PC-3 (cell line): ENCODE measurements at regions not wholly inside any gene's neighbourhood (a gene's known extent, or its start where the extent isn't known, plus 50 kb on each side); places are given as distances from the start of the nearest gene placed in this dataset.

Experiments used
- ATAC-seq: fragments of 200-7000 bp; cut with Tn5 transposase; 2 replicates; pipeline ENCODE4 v1.9.1; 2020; ENCODE audit warnings: mild to moderate bottlenecking, moderate library complexity
- BruUV-seq: library from RNA; stranded (reverse); fragments of 400-500 nt; replicated peaks from 2 replicates; lab custom pipeline; 2021; lab: Mats Ljungman, UMichigan
- CTCF ChIA-PET: fragments of 300-600 bp; sonication (Branson Sonifier 250); formaldehyde crosslinking; loops from one replicate; lab custom pipeline; 2022; ENCODE audit warnings: antibody characterized with exemption; lab: Charles Lee
- POLR2A ChIA-PET: fragments of 300-600 bp; sonication (Branson Sonifier 250); formaldehyde crosslinking; loops from one replicate; lab custom pipeline; 2022; ENCODE audit warnings: antibody characterized with exemption; ENCODE audit not compliant: unreplicated experiment; lab: Charles Lee
- DNase-seq: peaks from one replicate; pipeline ENCODE4 v3.0.0-alpha.2; 2015
- H2AFZ ChIP-seq: fragments of 300-600 bp; sonication (generic); 2 replicates; pipeline ENCODE4 v1.6.0; 2016; ENCODE audit warnings: antibody characterized with exemption, low read length
- H3F3A ChIP-seq: fragments of 300-600 bp; sonication (generic); one replicate; pipeline ENCODE4 v1.6.0; 2017; ENCODE audit warnings: antibody characterized with exemption, low read length, control low read depth, mild to moderate bottlenecking; ENCODE audit not compliant: unreplicated experiment
- H3K27ac ChIP-seq: fragments of 300-600 bp; sonication (generic); 2 replicates; pipeline ENCODE4 v1.5.1; 2016; ENCODE audit warnings: mild to moderate bottlenecking, low read length
- H3K27me3 ChIP-seq: fragments of 300-600 bp; sonication (generic); 2 replicates; pipeline ENCODE4 v1.6.1; 2016; ENCODE audit warnings: low read length, mixed read lengths
- H3K36me3 ChIP-seq: fragments of 300-600 bp; sonication (generic); 2 replicates; pipeline ENCODE4 v1.6.1; 2016; ENCODE audit warnings: low read depth, mixed run types, low read length, mixed read lengths
- H3K4me1 ChIP-seq: fragments of 300-600 bp; sonication (generic); 2 replicates; pipeline ENCODE4 v1.5.1; 2016; ENCODE audit warnings: low read length; ENCODE audit not compliant: insufficient read depth
- H3K4me2 ChIP-seq: fragments of 300-600 bp; sonication (generic); 2 replicates; pipeline ENCODE4 v1.6.0; 2016; ENCODE audit warnings: low read length
- H3K4me3 ChIP-seq: fragments of 300-600 bp; sonication (generic); 2 replicates; pipeline ENCODE4 v1.5.1; 2016; ENCODE audit warnings: mild to moderate bottlenecking, low read length, mixed read lengths
- H3K79me2 ChIP-seq: fragments of 300-600 bp; sonication (generic); 2 replicates; pipeline ENCODE4 v1.6.1; 2017; ENCODE audit warnings: low read length, mixed read lengths
- H3K9ac ChIP-seq: fragments of 300-600 bp; sonication (generic); 2 replicates; pipeline ENCODE4 v1.6.0; 2016; ENCODE audit warnings: mild to moderate bottlenecking, low read length
- H3K9me2 ChIP-seq: fragments of 300-600 bp; sonication (generic); replicated peaks from 2 replicates; pipeline ENCODE4 v1.6.1; 2016; ENCODE audit warnings: mixed run types, low read length, mixed read lengths
- H3K9me3 ChIP-seq: fragments of 300-600 bp; sonication (generic); 2 replicates; pipeline ENCODE4 v1.6.1; 2016; ENCODE audit warnings: low read length, mixed read lengths
- H4K20me1 ChIP-seq: fragments of 300-600 bp; sonication (generic); 2 replicates; pipeline ENCODE4 v1.6.1; 2016; ENCODE audit warnings: low read length, mixed read lengths
- CTCF ChIP-seq: fragments of 300-600 bp; sonication (generic); conservative IDR thresholded peaks from 2 replicates; pipeline ENCODE4 v1.5.1; 2017; ENCODE audit warnings: antibody characterized with exemption, low read depth, mild to moderate bottlenecking, low read length
- EZH2 ChIP-seq: fragments of 300-600 bp; sonication (generic); IDR thresholded peaks from one replicate; pipeline ENCODE4 v1.6.1; 2017; ENCODE audit warnings: antibody characterized with exemption, mild to moderate bottlenecking, low read length; ENCODE audit not compliant: unreplicated experiment
- EZH2phosphoT487 ChIP-seq: fragments of 300-600 bp; sonication (generic); IDR thresholded peaks from 2 replicates; pipeline ENCODE4 v1.6.1; 2018; ENCODE audit warnings: mild to moderate bottlenecking, antibody characterized with exemption, low read length, borderline replicate concordance
- intact Hi-C: fragments of 100-400 bp; cut with micrococcal nuclease; formaldehyde crosslinking; loops from 2 replicates; pipeline ENCODE4 v1.9.0; 2023

DNA sequence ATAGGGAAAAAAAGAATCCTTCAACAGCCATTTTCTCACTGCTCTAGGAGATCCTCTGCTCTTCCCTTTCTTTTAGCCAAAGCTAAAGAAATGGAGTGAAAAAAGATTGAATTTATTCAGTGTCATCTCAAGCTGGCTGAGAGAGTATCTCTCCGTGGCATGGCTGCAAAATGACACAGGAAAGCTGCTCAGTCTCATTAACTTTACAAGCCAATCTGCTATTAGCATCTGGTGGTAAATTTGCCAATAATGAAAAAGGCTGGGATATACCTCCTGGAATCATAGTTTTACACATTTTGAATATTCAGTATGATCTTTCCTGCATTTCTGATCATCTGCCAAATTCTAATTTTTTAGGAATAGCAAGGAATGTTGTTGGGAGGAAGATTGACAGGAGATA, 176.8 kb upstream of the CHRM3 start:
- Histone ChIP-seq H2AFZ (no peak overlapping the region), H3K79me2 (no peaks in the 10 kb centered on the region), H3K36me3 (no peaks in the 10 kb centered on the region), H3K9ac (no peak overlapping the region), H3K4me1 (no peaks in the 10 kb centered on the region), H4K20me1 (no peaks in the 10 kb centered on the region), H3K4me2 (no peak overlapping the region), H3K27me3 (no peaks in the 10 kb centered on the region), H3K4me3 (no peak overlapping the region), H3K9me2 (no peaks in the 10 kb centered on the region), H3K27ac (no peak overlapping the region), H3K9me3 (no peaks in the 10 kb centered on the region), H3F3A (no peaks in the 10 kb centered on the region)
- DNase-seq (no peak), ATAC-seq (no peak)
- POLR2A ChIA-PET, result no interaction called here
- TF ChIP-seq EZH2 (no peak), EZH2phosphoT487 (no peak), CTCF (no peak)
- CTCF ChIA-PET, result no interaction called here
- BruUV-seq, result no TSS peak
- intact Hi-C loops, result no loop called here

DNA sequence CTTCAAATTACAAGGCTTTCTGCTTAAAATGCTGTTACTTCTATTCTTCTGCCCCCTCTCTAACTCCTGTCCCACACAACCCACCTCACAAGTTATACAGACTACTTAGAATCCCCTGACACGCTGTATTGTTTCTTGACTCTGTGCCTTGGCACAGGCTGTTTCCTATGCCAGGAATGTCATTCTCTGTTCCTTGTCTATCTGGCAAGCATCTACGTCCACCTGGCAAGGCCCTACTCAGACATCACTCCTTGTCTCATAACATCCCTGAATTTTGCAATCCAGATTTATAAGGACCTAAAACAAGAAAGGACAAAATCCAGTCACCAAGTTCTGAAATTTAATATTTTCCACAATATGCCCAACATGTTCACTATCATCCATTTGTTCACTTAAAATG, 182.0 kb upstream of the CHRM3 start:
- TF ChIP-seq EZH2, result no peak
- H3K27me3 ChIP-seq, result no peaks in the 10 kb centered on the region
- H4K20me1 ChIP-seq, result no peaks in the 10 kb centered on the region
- ATAC-seq, result no peak
- no TSS peak for BruUV-seq
- no peaks in the 10 kb centered on the region for H3K79me2 ChIP-seq
- DNase-seq, result no peak
- H3K9ac ChIP-seq, result no peak overlapping the region
- no peak overlapping the region for H3K4me2 ChIP-seq
- CTCF ChIA-PET, result no interaction called here
- no peak overlapping the region for H2AFZ ChIP-seq
- intact Hi-C loops, result no loop called here
- no peaks in the 10 kb centered on the region for H3K9me3 ChIP-seq
- H3K27ac ChIP-seq, result no peak overlapping the region
- no peaks in the 10 kb centered on the region for H3K36me3 ChIP-seq
- no peaks in the 10 kb centered on the region for H3F3A ChIP-seq
- H3K4me1 ChIP-seq, result no peaks in the 10 kb centered on the region
- no peak overlapping the region for H3K4me3 ChIP-seq
- POLR2A ChIA-PET, result no interaction called here
- H3K9me2 ChIP-seq, result no peaks in the 10 kb centered on the region

DNA sequence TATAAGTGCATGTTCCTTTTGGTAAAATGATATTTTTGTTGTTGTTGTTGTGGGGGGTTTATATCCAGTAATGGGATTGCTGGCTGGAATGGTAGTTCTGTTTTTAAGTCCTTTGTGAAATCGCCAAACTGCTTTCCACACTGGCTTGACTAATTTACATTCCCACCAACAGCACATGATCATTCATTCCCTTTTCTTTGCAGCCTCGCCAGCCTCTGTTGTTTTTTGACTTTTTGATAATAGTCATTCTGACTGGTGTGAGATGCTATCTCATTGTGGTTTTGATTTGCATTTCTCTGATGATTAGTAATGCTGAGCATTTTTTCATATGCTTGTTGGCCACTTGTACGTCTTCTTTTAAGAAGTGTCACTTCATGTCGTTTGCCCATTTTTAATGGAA, 188.5 kb upstream of the CHRM3 start:
- no peak for ATAC-seq
- POLR2A ChIA-PET, result no interaction called here
- DNase-seq, result no peak

More for the DNA sequence above, 188.5 kb upstream of the CHRM3 start:
- H4K20me1 ChIP-seq, result no peaks in the 10 kb centered on the region
- intact Hi-C loops, result no loop called here
- BruUV-seq, result no TSS peak
- no peak overlapping the region for H3K4me3 ChIP-seq
- no peak overlapping the region for H3K9ac ChIP-seq
- H3K79me2 ChIP-seq, result no peaks in the 10 kb centered on the region
- H3F3A ChIP-seq, result no peaks in the 10 kb centered on the region
- H3K27ac ChIP-seq, result no peak overlapping the region
- TF ChIP-seq EZH2 (no peak), EZH2phosphoT487 (no peak), CTCF (no peak)
- H3K4me2 ChIP-seq, result no peak overlapping the region
- H3K9me3 ChIP-seq, result no peaks in the 10 kb centered on the region
- no peaks in the 10 kb centered on the region for H3K9me2 ChIP-seq
- H3K27me3 ChIP-seq, result no peaks in the 10 kb centered on the region
- H3K4me1 ChIP-seq, result no peaks in the 10 kb centered on the region
- CTCF ChIA-PET, result no interaction called here
- H2AFZ ChIP-seq, result no peak overlapping the region
- no peaks in the 10 kb centered on the region for H3K36me3 ChIP-seq
